ENCODE measurements at regions not wholly inside any gene's neighbourhood (a gene's known extent, or its start where the extent isn't known, plus 50 kb on each side); places are given as distances from the start of the nearest gene placed in this dataset.

GRCh38 chr20:60527656-60528055 is 569.4 kb downstream of the CDH26 start:
- H3K9me3 Mint-ChIP-seq (ENCODE audit: low read depth), result peaks cover 2% of the 10 kb centered on the region
- TF ChIP-seq CTCF (IDR thresholded peaks at IDR 0.05), result no peak
- no peaks in the 10 kb centered on the region for H3K36me3 Mint-ChIP-seq (ENCODE audit: low read depth)

GRCh38 chr20:60528141-60528540 is 569.9 kb downstream of the CDH26 start:
- Mint-ChIP-seq H3K36me3 (ENCODE audit: low read depth) (no peaks in the 10 kb centered on the region), H3K27me3 (ENCODE audit: low read depth) (no peaks in the 10 kb centered on the region), H3K9me3 (ENCODE audit: low read depth) (peaks cover 2% of the 10 kb centered on the region), H3K4me1 (ENCODE audit: low read depth) (no peaks in the 10 kb centered on the region), H3K4me3 (ENCODE audit: unreplicated experiment) (no peak overlapping the region), H3K27ac (ENCODE audit: unreplicated experiment) (no peak overlapping the region)
- TF ChIP-seq CTCF (IDR thresholded peaks at IDR 0.05), result no peak
- no peak for DNase-seq (ENCODE audit: low spot score)

More at GRCh38 chr20:60527656-60528055, 569.4 kb downstream of the CDH26 start:
- DNase-seq (ENCODE audit: low spot score), result no peak
- no peaks in the 10 kb centered on the region for H3K4me1 Mint-ChIP-seq (ENCODE audit: low read depth)
- H3K4me3 Mint-ChIP-seq (ENCODE audit: unreplicated experiment), result no peak overlapping the region
- H3K27ac Mint-ChIP-seq (ENCODE audit: unreplicated experiment), result no peak overlapping the region
- no peaks in the 10 kb centered on the region for H3K27me3 Mint-ChIP-seq (ENCODE audit: low read depth)

GRCh38 chr20:60529149-60529548 is 570.9 kb downstream of the CDH26 start:
- TF ChIP-seq CTCF (IDR thresholded peaks at IDR 0.05), result no peak
- no peak for DNase-seq (ENCODE audit: low spot score)
- H3K27me3 Mint-ChIP-seq (ENCODE audit: low read depth), result no peaks in the 10 kb centered on the region
- no peaks in the 10 kb centered on the region for H3K4me1 Mint-ChIP-seq (ENCODE audit: low read depth)
- H3K27ac Mint-ChIP-seq (ENCODE audit: unreplicated experiment), result no peak overlapping the region
- no peak overlapping the region for H3K4me3 Mint-ChIP-seq (ENCODE audit: unreplicated experiment)
- H3K36me3 Mint-ChIP-seq (ENCODE audit: low read depth), result no peaks in the 10 kb centered on the region
- H3K9me3 Mint-ChIP-seq (ENCODE audit: low read depth), result peaks cover 2% of the 10 kb centered on the region

- H3K27ac Mint-ChIP-seq (ENCODE audit: unreplicated experiment), result no peak overlapping the region
Observed at GRCh38 chr20:60535211-60535610, 577.0 kb downstream of the CDH26 start.

GRCh38 chr20:60540591-60540990 is 582.4 kb downstream of the CDH26 start:
- Mint-ChIP-seq H3K4me3 (ENCODE audit: unreplicated experiment) (no peak overlapping the region), H3K27ac (ENCODE audit: unreplicated experiment) (no peak overlapping the region)

More at GRCh38 chr20:60535211-60535610, 577.0 kb downstream of the CDH26 start:
- no peaks in the 10 kb centered on the region for H3K27me3 Mint-ChIP-seq (ENCODE audit: low read depth)
- H3K4me3 Mint-ChIP-seq (ENCODE audit: unreplicated experiment), result no peak overlapping the region
- no peak for DNase-seq (ENCODE audit: low spot score)
- no peaks in the 10 kb centered on the region for H3K9me3 Mint-ChIP-seq (ENCODE audit: low read depth)
- H3K36me3 Mint-ChIP-seq (ENCODE audit: low read depth), result no peaks in the 10 kb centered on the region
- no peaks in the 10 kb centered on the region for H3K4me1 Mint-ChIP-seq (ENCODE audit: low read depth)
- no peak for TF ChIP-seq CTCF (IDR thresholded peaks at IDR 0.05)

More at GRCh38 chr20:60540591-60540990, 582.4 kb downstream of the CDH26 start:
- TF ChIP-seq CTCF (IDR thresholded peaks at IDR 0.05), result no peak
- Mint-ChIP-seq H3K36me3 (ENCODE audit: low read depth) (no peaks in the 10 kb centered on the region), H3K27me3 (ENCODE audit: low read depth) (peaks cover 5% of the 10 kb centered on the region), H3K4me1 (ENCODE audit: low read depth) (no peaks in the 10 kb centered on the region), H3K9me3 (ENCODE audit: low read depth) (peaks cover 4% of the 10 kb centered on the region)
- no peak for DNase-seq (ENCODE audit: low spot score)
